Neural cell (in vitro differentiated cells): ENCODE measurements at regions not wholly inside any gene's neighbourhood (a gene's known extent, or its start where the extent isn't known, plus 50 kb on each side); places are given as distances from the start of the nearest gene placed in this dataset.

Source experiments
- H2AFZ ChIP-seq: fragments of 200-600, 300-800 bp; sonication (generic), shearing (Covaris generic); 2 replicates; pipeline ENCODE4 v1.6.0; 2014; ENCODE audit warnings: low read depth, mild to moderate bottlenecking, antibody characterized with exemption, low read length, moderate library complexity
- H3F3A ChIP-seq: fragments of 200-600 bp; shearing (Covaris generic); 2 replicates; pipeline ENCODE4 v1.6.1; 2016; ENCODE audit warnings: mild to moderate bottlenecking, moderate library complexity, mixed read lengths, antibody characterized with exemption, low read length; ENCODE audit not compliant: insufficient read depth, poor library complexity, severe bottlenecking
- H3K27ac ChIP-seq: fragments of 200-600, 300-800 bp; sonication (generic), shearing (Covaris generic); 2 replicates; pipeline ENCODE4 v1.5.1; 2014; ENCODE audit warnings: mild to moderate bottlenecking, low read length, moderate library complexity
- H3K27me3 ChIP-seq: fragments of 300-800, 200-600 bp; sonication (generic), shearing (Covaris generic); 2 replicates; pipeline ENCODE4 v1.6.0; 2014; ENCODE audit warnings: mild to moderate bottlenecking, low read depth, low read length, moderate library complexity; ENCODE audit not compliant: insufficient read depth
- H3K36me3 ChIP-seq: fragments of 300-800, 200-600 bp; sonication (generic), shearing (Covaris generic); 2 replicates; pipeline ENCODE4 v1.5.1; 2014; ENCODE audit warnings: mild to moderate bottlenecking, antibody characterized with exemption, low read length, moderate library complexity; ENCODE audit not compliant: insufficient read depth
- H3K4me2 ChIP-seq: fragments of 300-800, 200-600 bp; sonication (generic), shearing (Covaris generic); 2 replicates; pipeline ENCODE4 v1.6.0; 2014; ENCODE audit warnings: mild to moderate bottlenecking, low read length
- H3K4me3 ChIP-seq: fragments of 300-800, 200-600 bp; sonication (generic), shearing (Covaris generic); 2 replicates; pipeline ENCODE4 v1.5.1; 2014; ENCODE audit warnings: mild to moderate bottlenecking, low read length, moderate library complexity
- H3K79me2 ChIP-seq: fragments of 200-600 bp; shearing (Covaris generic); replicated peaks from 2 replicates; pipeline ENCODE4 v1.6.0; 2014; ENCODE audit warnings: mild to moderate bottlenecking, low read length, moderate library complexity; ENCODE audit not compliant: insufficient read depth
- H3K9ac ChIP-seq: fragments of 300-800, 200-600 bp; sonication (generic), shearing (Covaris generic); 2 replicates; pipeline ENCODE4 v1.6.1; 2016; ENCODE audit warnings: mild to moderate bottlenecking, low read length, mixed read lengths
- H3K9me2 ChIP-seq: fragments of 200-600 bp; shearing (Covaris generic); 2 replicates; pipeline ENCODE4 v1.6.1; 2016; ENCODE audit warnings: mild to moderate bottlenecking, low read length, mixed read lengths; ENCODE audit not compliant: insufficient read depth
- H3K9me3 ChIP-seq: fragments of 200-600, 300-800 bp; sonication (generic), shearing (Covaris generic); 2 replicates; pipeline ENCODE4 v1.6.1; 2016; ENCODE audit warnings: mild to moderate bottlenecking, mixed run types, low read length, moderate library complexity, mixed read lengths
- H4K20me1 ChIP-seq: fragments of 200-600 bp; shearing (Covaris generic); 2 replicates; pipeline ENCODE4 v1.6.1; 2016; ENCODE audit warnings: mild to moderate bottlenecking, mixed run types; ENCODE audit not compliant: insufficient read depth
- CTCF ChIP-seq: fragments of 450-650 bp; IDR thresholded peaks from 2 replicates; pipeline ENCODE4 v1.5.1; 2014; ENCODE audit warnings: antibody characterized with exemption, mild to moderate bottlenecking, moderate library complexity; ENCODE audit not compliant: poor library complexity, severe bottlenecking
- EP300 ChIP-seq: fragments of 450-650 bp; conservative IDR thresholded peaks from 2 replicates; pipeline ENCODE4 v1.6.1; 2014; ENCODE audit warnings: antibody characterized with exemption, mild to moderate bottlenecking, moderate library complexity; ENCODE audit not compliant: poor library complexity, severe bottlenecking
- EZH2 ChIP-seq: fragments of 200-600, 300-800 bp; shearing (Covaris generic), sonication (generic); IDR thresholded peaks from 2 replicates; pipeline ENCODE4 v1.6.1; 2014; ENCODE audit warnings: antibody characterized with exemption, low read length, borderline replicate concordance, mild to moderate bottlenecking; ENCODE audit not compliant: insufficient read depth, poor library complexity, severe bottlenecking
- MXI1 ChIP-seq: fragments of 450-650 bp; conservative IDR thresholded peaks from 2 replicates; pipeline ENCODE4 v1.6.1; 2014; ENCODE audit warnings: antibody characterized with exemption, mild to moderate bottlenecking; ENCODE audit not compliant: poor library complexity, severe bottlenecking
- POLR2AphosphoS5 ChIP-seq: IDR thresholded peaks from 2 replicates; pipeline ENCODE4 v1.6.1; 2012
- RAD21 ChIP-seq: fragments of 450-650 bp; conservative IDR thresholded peaks from 2 replicates; pipeline ENCODE4 v1.6.1; 2014; ENCODE audit warnings: antibody characterized with exemption, mild to moderate bottlenecking, moderate library complexity
- REST ChIP-seq: IDR thresholded peaks from 2 replicates; pipeline ENCODE4 v1.6.1; 2012; ENCODE audit warnings: borderline replicate concordance
- SMC3 ChIP-seq: fragments of 450-650 bp; conservative IDR thresholded peaks from 2 replicates; pipeline ENCODE4 v1.6.1; 2014; ENCODE audit warnings: antibody characterized with exemption, mild to moderate bottlenecking, moderate library complexity; ENCODE audit not compliant: poor library complexity
- TAF1 ChIP-seq: IDR thresholded peaks from 2 replicates; pipeline ENCODE4 v1.6.1; 2012; ENCODE audit warnings: low read depth

GRCh38 chr1:219757890-219758289 lies 145.0 kb upstream of the ZC3H11B start:
- H2AFZ ChIP-seq: no peak overlapping the region
- no peaks in the 10 kb centered on the region for H4K20me1 ChIP-seq
- H3K9me2 ChIP-seq: no peaks in the 10 kb centered on the region
- no peaks in the 10 kb centered on the region for H3K9me3 ChIP-seq
- H3K79me2 ChIP-seq: no peaks in the 10 kb centered on the region
- H3K27ac ChIP-seq: no peak overlapping the region
- TF ChIP-seq RAD21 (no peak), EZH2 (no peak), TAF1 (no peak), MXI1 (no peak), REST (no peak), POLR2AphosphoS5 (no peak)
- H3K9ac ChIP-seq: no peak overlapping the region
- H3K27me3 ChIP-seq: no peaks in the 10 kb centered on the region
- H3K36me3 ChIP-seq: no peaks in the 10 kb centered on the region
- H3K4me3 ChIP-seq: no peak overlapping the region
- no peaks in the 10 kb centered on the region for H3F3A ChIP-seq
- H3K4me2 ChIP-seq: no peak overlapping the region

- Histone ChIP-seq H3K79me2 (no peaks in the 10 kb centered on the region), H3K27me3 (no peaks in the 10 kb centered on the region), H3K4me2 (no peak overlapping the region), H3F3A (no peaks in the 10 kb centered on the region), H4K20me1 (no peaks in the 10 kb centered on the region), H3K9me2 (no peaks in the 10 kb centered on the region), H3K4me3 (no peak overlapping the region), H3K9me3 (no peaks in the 10 kb centered on the region), H3K27ac (no peak overlapping the region), H2AFZ (no peak overlapping the region), H3K9ac (no peak overlapping the region), H3K36me3 (no peaks in the 10 kb centered on the region)
- no peak for TF ChIP-seq EZH2
- no peak for TF ChIP-seq RAD21
- TF ChIP-seq POLR2AphosphoS5: no peak
- no peak for TF ChIP-seq CTCF
- no peak for TF ChIP-seq MXI1
- no peak for TF ChIP-seq REST
- TF ChIP-seq EP300: no peak
- TF ChIP-seq TAF1: no peak
- TF ChIP-seq SMC3: no peak
Observed at GRCh38 chr1:219755234-219755633, 142.3 kb upstream of the ZC3H11B start.
